HepG2 (cell line): ENCODE measurements at regions not wholly inside any gene's neighbourhood (a gene's known extent, or its start where the extent isn't known, plus 50 kb on each side); places are given as distances from the start of the nearest gene placed in this dataset.
"Not testable (repeated sequence)": the region's sequence is repeated elsewhere in the genome, so short reads cannot be mapped to it uniquely, and the experiment has no call there.

Source experiments
- ATAC-seq: fragments of 200-7000 bp; cut with Tn5 transposase; 3 replicates; pipeline ENCODE4 v1.9.1; 2020; ENCODE audit warnings: mild to moderate bottlenecking, moderate library complexity
- BruUV-seq: library from RNA; stranded (reverse); fragments of 400-500 nt; replicated peaks from 2 replicates; lab custom pipeline; 2021; lab: Mats Ljungman, UMichigan
- CTCF ChIA-PET: fragments of 300-600 bp; formaldehyde crosslinking; extraction: SDS; loops from one replicate; lab custom pipeline; 2021; ENCODE audit warnings: low total read pairs, inconsistent platforms, low intra/inter-chr PET ratio; lab: Yijun Ruan, JAX
- POLR2A ChIA-PET: fragments of 350-600 bp; sonication (Branson Sonifier 250); formaldehyde crosslinking; loops from one replicate; lab custom pipeline; 2020; ENCODE audit warnings: antibody characterized with exemption, inconsistent platforms; lab: Yijun Ruan, JAX
- DNase-seq: peaks from one replicate; pipeline ENCODE4 v3.0.0-alpha.2; 2015; ENCODE audit warnings: low spot score
- FAIRE-seq: peaks from 3 replicates; lab custom pipeline; 2011; peaks lifted over from hg19 to GRCh38; lab: Jason Lieb, UNC
- H2AFZ ChIP-seq: one replicate; pipeline ENCODE4 v1.6.1; 2011; ENCODE audit warnings: low read length, inconsistent platforms
- H3K27ac ChIP-seq: fragments of 300-600 bp; 3 replicates; pipeline ENCODE4 v1.8.0; 2011; ENCODE audit warnings: mixed run types, mild to moderate bottlenecking, mixed read lengths, low read length, inconsistent platforms; ENCODE audit not compliant: insufficient read depth; ENCODE audit errors: extremely low read length
- H3K27me3 ChIP-seq, 2 experiments: fragments of 200-600 bp in 1 of 2; 2 replicates in 1 of 2; 3 replicates in 1 of 2; pipeline versions ENCODE4 v1.6.0 to v1.8.0; 2011; ENCODE audit warnings: low read length in 2 of 2, mild to moderate bottlenecking in 2 of 2, moderate library complexity in 2 of 2, inconsistent platforms in 1 of 2; ENCODE audit not compliant: insufficient read depth in 2 of 2, control insufficient read depth in 1 of 2
- H3K36me3 ChIP-seq, 2 experiments: fragments of 200-600 bp in 1 of 2; replicated peaks in 1 of 2; 2 replicates in 1 of 2; 3 replicates in 1 of 2; pipeline versions ENCODE4 v1.5.1 to v1.8.0; 2011; ENCODE audit warnings: low read length in 2 of 2, inconsistent platforms in 1 of 2; ENCODE audit not compliant: insufficient read depth in 2 of 2, control insufficient read depth in 1 of 2
- H3K4me1 ChIP-seq: 2 replicates; pipeline ENCODE4 v1.5.1; 2012; ENCODE audit warnings: low read length, inconsistent platforms; ENCODE audit not compliant: insufficient read depth
- H3K4me2 ChIP-seq: 2 replicates; pipeline ENCODE4 v1.6.0; 2011; ENCODE audit warnings: low read depth, low read length, inconsistent platforms
- H3K4me3 ChIP-seq, 3 experiments: fragments of 200-600 bp in 1 of 3; sonication (generic), shearing (Covaris generic) in 1 of 3; replicated peaks in 1 of 3; 2 replicates each; pipeline ENCODE4 v1.5.1; 2011 to 2016; ENCODE audit warnings: low read length in 3 of 3, inconsistent platforms in 2 of 3, low read depth in 2 of 3, mild to moderate bottlenecking in 2 of 3, control low read depth in 1 of 3, mixed read lengths in 1 of 3; ENCODE audit not compliant: insufficient read depth in 1 of 3
- H3K79me2 ChIP-seq: one replicate; pipeline ENCODE4 v1.6.1; 2011; ENCODE audit warnings: low read length, inconsistent platforms; ENCODE audit not compliant: insufficient read depth
- H3K9ac ChIP-seq: 2 replicates; pipeline ENCODE4 v1.6.0; 2011; ENCODE audit warnings: mild to moderate bottlenecking, low read depth, low read length, inconsistent platforms; ENCODE audit not compliant: insufficient read depth
- H3K9me3 ChIP-seq: 2 replicates; pipeline ENCODE4 v1.5.1; 2012; ENCODE audit warnings: mild to moderate bottlenecking, low read length
- H4K20me1 ChIP-seq: 2 replicates; pipeline ENCODE4 v1.6.0; 2011; ENCODE audit warnings: inconsistent platforms, mild to moderate bottlenecking, low read length, moderate library complexity; ENCODE audit not compliant: insufficient read depth
- DRAP1 ChIP-seq: IDR thresholded peaks from 2 replicates; pipeline ENCODE4 v1.6.1; 2016; ENCODE audit warnings: missing genetic modification reagents, missing compliant biosample characterization
- ELF1 ChIP-seq: sonication (generic); formaldehyde crosslinking; IDR thresholded peaks from 2 replicates; pipeline ENCODE4 v1.4.0; 2020; ENCODE audit warnings: missing genetic modification reagents
- ELF3 ChIP-seq: IDR thresholded peaks from 2 replicates; pipeline ENCODE4 v1.6.1; 2016; ENCODE audit warnings: missing genetic modification reagents, missing compliant biosample characterization
- GATA4 ChIP-seq: sonication (generic); IDR thresholded peaks from 2 replicates; pipeline ENCODE4 v1.6.1; 2016; ENCODE audit warnings: antibody characterized with exemption, low read depth, borderline replicate concordance
- HNF1B ChIP-seq: sonication (generic); formaldehyde crosslinking; IDR thresholded peaks from 2 replicates; pipeline ENCODE4 v1.5.1; 2020; ENCODE audit warnings: mild to moderate bottlenecking, moderate library complexity, missing genetic modification reagents
- IKZF4 ChIP-seq: sonication (generic); formaldehyde crosslinking; IDR thresholded peaks from 2 replicates; pipeline ENCODE4 v1.5.1; 2020; ENCODE audit warnings: borderline replicate concordance, mild to moderate bottlenecking, low read depth, missing genetic modification reagents; ENCODE audit errors: not compliant biosample characterization
- MBD4 ChIP-seq: IDR thresholded peaks from 2 replicates; pipeline ENCODE4 v1.6.1; 2012; ENCODE audit warnings: low read length, inconsistent platforms, borderline replicate concordance
- MTF2 ChIP-seq: sonication (generic); formaldehyde crosslinking; IDR thresholded peaks from 2 replicates; pipeline ENCODE4 v1.5.0; 2020; ENCODE audit warnings: missing genetic modification reagents, borderline replicate concordance
- THAP11 ChIP-seq: IDR thresholded peaks from 2 replicates; pipeline ENCODE4 v1.6.1; 2016; ENCODE audit warnings: missing biosample characterization, missing genetic modification reagents
- THYN1 ChIP-seq: sonication (generic); formaldehyde crosslinking; IDR thresholded peaks from 2 replicates; pipeline ENCODE4 v1.8.1; 2023; ENCODE audit warnings: low read depth, mild to moderate bottlenecking, moderate library complexity, missing genetic modification reagents, borderline replicate concordance
- ZHX1 ChIP-seq: sonication (generic); formaldehyde crosslinking; IDR thresholded peaks from 2 replicates; pipeline ENCODE4 v1.8.1; 2022; ENCODE audit warnings: low read depth, mild to moderate bottlenecking, missing genetic modification reagents
- ZKSCAN5 ChIP-seq: sonication (generic); formaldehyde crosslinking; IDR thresholded peaks from 2 replicates; pipeline ENCODE4 v1.5.1; 2020; ENCODE audit warnings: mild to moderate bottlenecking, missing genetic modification reagents
- ZNF256 ChIP-seq: sonication (generic); formaldehyde crosslinking; conservative IDR thresholded peaks from 2 replicates; pipeline ENCODE4 v1.4.0; 2020; ENCODE audit warnings: missing genetic modification reagents
- ZNF3 ChIP-seq: IDR thresholded peaks from 2 replicates; pipeline ENCODE4 v1.7.0; 2017; ENCODE audit warnings: inconsistent platforms
- ZNF672 ChIP-seq: sonication (generic); formaldehyde crosslinking; IDR thresholded peaks from 2 replicates; pipeline ENCODE4 v1.8.1; 2022; ENCODE audit warnings: missing genetic modification reagents
- ZNF75D ChIP-seq: sonication (generic); formaldehyde crosslinking; IDR thresholded peaks from 2 replicates; pipeline ENCODE4 v1.8.1; 2023; ENCODE audit warnings: missing genetic modification reagents, mild to moderate bottlenecking, borderline replicate concordance
- ZNF773 ChIP-seq: sonication (generic); formaldehyde crosslinking; IDR thresholded peaks from 2 replicates; pipeline ENCODE4 v1.4.0; 2020; ENCODE audit warnings: missing genetic modification reagents, borderline replicate concordance
- WGBS: methylation state at CpG from one replicate; pipeline ENCODE4 v1.1.6; 2017; ENCODE audit warnings: low lambda C conversion rate; 5-methylcytosine and 5-hydroxymethylcytosine counted together
- in situ Hi-C: cut with HindIII; loops from 2 replicates; pipeline ENCODE4 v1.10.0; 2017; ENCODE audit warnings: low pct_unique_long_range_greater_than_20kb; ENCODE audit not compliant: extremely low pct_ligation_motif_present
- intact Hi-C: fragments of 100-400 bp; cut with micrococcal nuclease; formaldehyde crosslinking; loops from one replicate; pipeline ENCODE4 v1.10.0; 2022; ENCODE audit not compliant: unreplicated experiment

- intact Hi-C loops, result no loop called here
- POLR2A ChIA-PET, result no interaction called here
These were observed 286.6 kb downstream of the AACS start for GRCh38 chr12:125351788-125352187.

GRCh38 chr12:125353002-125353401 lies 287.8 kb downstream of the AACS start:
- BruUV-seq, H3K4me1 ChIP-seq, H3K27me3 ChIP-seq, intact Hi-C loops, CTCF ChIA-PET, H4K20me1 ChIP-seq, in situ Hi-C loops, H3K9ac ChIP-seq, H2AFZ ChIP-seq, H3K27ac ChIP-seq, POLR2A ChIA-PET, H3K36me3 ChIP-seq, DNase-seq, H3K9me3 ChIP-seq, ATAC-seq, FAIRE-seq, H3K4me2 ChIP-seq, H3K79me2 ChIP-seq, H3K4me3 ChIP-seq: not testable (repeated sequence)

More at GRCh38 chr12:125351788-125352187, 286.6 kb downstream of the AACS start:
- H3K36me3 ChIP-seq, result no peaks in the 10 kb centered on the region
- no peak overlapping the region for H3K27ac ChIP-seq
- H3K27me3 ChIP-seq, result peaks cover 0 to 7% of the 10 kb centered on the region in 2 experiments; a peak in 1 of 5 replicates
- no peaks in the 10 kb centered on the region for H3K9me3 ChIP-seq
- TF ChIP-seq MBD4 (no peak), ZNF75D (CRISPR knock-in tag) (no peak), HNF1B (no peak), THYN1 (CRISPR knock-in tag) (no peak), THAP11 (no peak), ZKSCAN5 (CRISPR knock-in tag) (no peak), ZNF672 (CRISPR knock-in tag) (no peak), ZNF256 (CRISPR knock-in tag) (no peak), ZNF3 (CRISPR knock-in tag) (no peak), IKZF4 (CRISPR knock-in tag) (no peak), ELF1 (no peak), ELF3 (no peak), DRAP1 (CRISPR knock-in tag) (no peak), GATA4 (no peak), ZHX1 (CRISPR knock-in tag) (no peak), ZNF773 (CRISPR knock-in tag) (no peak), MTF2 (no peak)
- DNase-seq (no peak), ATAC-seq (no peak), FAIRE-seq (no peak)
- no peaks in the 10 kb centered on the region for H3K79me2 ChIP-seq
- BruUV-seq, result no TSS peak
- no peak overlapping the region for H3K4me3 ChIP-seq
- in situ Hi-C loops, result no loop called here
- H3K9ac ChIP-seq, result no peak overlapping the region
- no peaks in the 10 kb centered on the region for H4K20me1 ChIP-seq
- CTCF ChIA-PET, result no interaction called here
- no peak overlapping the region for H2AFZ ChIP-seq
- H3K4me1 ChIP-seq, result no peaks in the 10 kb centered on the region
- WGBS, result 14% methylated on average over 2 of the region's 2 CpGs
- no peak overlapping the region for H3K4me2 ChIP-seq
